ENCODE measurements at regions not wholly inside any gene's neighbourhood (a gene's known extent, or its start where the extent isn't known, plus 50 kb on each side); places are given as distances from the start of the nearest gene placed in this dataset.

DNA sequence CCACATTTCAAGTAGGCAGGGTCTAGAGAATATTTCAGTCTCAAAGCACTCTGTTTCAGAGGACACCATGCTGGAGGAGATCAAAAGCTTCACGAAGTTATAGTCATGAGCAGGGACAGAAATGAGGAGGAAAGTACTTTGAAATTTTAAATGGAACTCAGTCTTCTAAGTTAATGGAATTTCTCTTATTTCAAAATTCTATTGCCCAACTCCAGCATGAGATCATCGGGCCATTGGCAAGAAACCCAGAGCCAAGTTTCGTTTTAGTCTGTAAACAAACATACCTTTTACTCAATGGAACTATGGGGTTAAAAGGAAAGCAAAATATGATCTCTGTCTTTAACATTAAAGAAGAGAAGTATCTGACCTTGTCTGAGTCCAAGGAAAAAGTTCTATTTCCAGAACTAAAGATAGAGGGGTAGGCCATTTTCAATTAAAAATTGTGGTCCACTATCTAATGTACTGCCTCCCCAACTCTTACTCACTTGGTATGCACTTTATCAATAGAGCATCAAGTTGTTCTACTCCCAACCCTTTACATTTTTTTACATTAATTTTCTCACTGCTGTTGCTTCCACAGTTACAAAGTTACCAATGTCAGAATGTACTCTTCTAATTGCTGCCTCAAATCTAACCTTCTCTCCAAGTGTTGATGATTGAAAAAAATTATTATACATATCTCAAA, 235.3 kb upstream of the NRSN1 start:
- DNase-seq (ENCODE audit: low read depth): no peak

DNA sequence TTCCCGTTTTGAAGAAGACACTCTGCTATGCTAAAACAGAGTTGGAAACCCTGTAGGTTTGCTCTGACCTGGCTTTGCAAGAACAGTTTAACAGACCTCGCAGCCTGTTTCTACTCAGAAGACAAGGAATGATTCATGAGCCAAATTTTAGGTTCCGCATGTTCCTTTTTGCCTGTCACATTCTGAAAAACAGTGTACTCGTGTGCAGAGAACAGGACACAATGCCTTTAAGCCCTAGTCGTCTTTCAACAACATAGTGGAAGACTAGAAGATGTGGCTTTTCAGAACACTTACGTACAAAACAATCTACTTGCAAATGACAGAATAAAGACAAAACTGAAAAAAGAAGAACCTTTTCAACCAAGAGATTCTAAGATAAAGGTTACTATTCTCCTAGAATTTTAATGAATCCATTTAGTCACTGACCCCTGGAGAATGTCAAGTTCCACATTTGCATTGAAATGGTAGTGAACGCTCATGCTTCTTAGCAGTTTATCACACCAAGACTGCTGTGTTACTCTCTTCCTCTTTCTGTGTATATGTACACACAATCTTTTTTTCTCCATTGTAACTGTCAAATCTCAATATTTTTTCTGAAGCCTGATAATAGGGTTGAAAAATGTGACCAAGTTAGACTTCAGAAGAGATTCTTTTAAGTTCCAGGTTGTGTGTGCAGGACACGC, 220.7 kb upstream of the NRSN1 start:
- no peak for DNase-seq (ENCODE audit: low read depth)

DNA sequence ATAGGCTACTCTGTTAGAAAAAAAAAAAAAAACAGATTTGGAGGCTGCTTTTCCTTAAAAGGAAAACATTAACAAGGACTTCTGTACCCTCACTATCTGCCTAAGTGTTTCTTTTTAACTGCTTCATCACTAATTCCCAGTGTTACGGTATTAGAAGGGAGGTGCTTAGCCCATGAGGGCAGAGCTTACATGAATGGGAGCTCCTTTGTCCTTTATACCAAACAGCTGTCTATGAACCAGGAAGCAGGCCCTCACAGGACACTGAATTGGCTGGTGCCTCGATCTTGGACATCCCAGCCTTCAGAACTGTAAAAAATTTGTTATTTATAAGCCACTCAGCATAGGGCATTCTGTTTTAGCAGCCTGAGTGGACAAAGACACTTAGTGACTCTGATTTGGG, 215.6 kb upstream of the NRSN1 start:
- DNase-seq (ENCODE audit: low read depth): no peak

DNA sequence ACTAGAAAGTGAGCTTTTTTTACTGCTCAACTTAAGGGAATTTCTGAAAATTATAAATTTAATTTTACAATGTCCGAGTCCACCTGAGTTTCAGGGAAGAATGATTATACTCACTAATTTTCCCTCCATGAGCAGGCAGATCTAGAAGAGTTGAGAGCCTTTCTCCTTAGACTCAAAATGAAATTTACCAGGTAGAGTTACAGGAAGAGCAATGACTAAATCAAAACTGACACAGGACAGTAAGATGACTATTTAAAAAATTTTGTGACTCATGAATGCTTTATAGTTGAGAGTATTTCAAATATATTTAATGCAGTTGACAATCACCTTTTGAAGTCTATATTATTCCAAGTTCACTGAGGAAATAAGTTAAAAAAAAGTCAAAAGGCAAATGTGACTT, 198.1 kb upstream of the NRSN1 start:
- DNase-seq (ENCODE audit: low read depth): no peak

DNA sequence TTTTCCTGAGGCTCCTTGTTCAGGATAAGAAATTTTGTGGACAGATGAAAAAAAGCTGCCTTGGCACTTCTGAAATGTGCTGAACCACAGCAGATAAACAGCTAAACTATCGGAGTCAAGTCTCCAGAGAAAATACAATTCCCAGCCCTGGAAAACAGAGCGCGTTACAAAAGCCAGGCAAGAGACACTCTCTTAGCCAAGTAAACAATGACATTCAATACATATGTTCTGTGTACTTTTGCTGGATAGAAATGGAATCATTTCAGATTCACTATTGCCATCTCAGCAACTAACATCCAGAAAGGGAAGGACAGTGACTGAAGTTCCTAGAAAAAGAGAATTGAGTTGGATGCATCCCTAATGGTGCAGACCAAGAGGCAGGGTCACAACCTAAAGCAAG, 196.8 kb upstream of the NRSN1 start:
- DNase-seq (ENCODE audit: low read depth): no peak

DNA sequence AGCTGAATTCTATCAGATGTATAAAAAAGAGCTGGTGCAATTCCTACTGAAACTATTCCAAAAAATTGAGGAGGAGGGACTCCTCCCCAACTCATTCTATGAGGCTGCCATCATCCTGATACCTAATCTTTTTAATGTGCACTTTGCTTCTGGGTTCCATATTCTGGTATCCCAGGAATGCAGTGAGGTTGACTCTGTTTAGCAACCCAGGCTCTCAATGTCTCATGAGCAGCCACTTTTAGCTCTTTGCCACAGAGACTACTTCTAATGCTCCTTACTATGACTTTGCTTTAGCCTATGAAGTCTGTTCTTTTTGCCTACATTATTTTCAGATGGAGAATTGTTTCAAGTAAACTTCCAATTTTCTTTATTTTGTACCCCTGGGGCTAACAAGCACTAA, 185.5 kb upstream of the NRSN1 start:
- no peak for DNase-seq (ENCODE audit: low read depth)

DNA sequence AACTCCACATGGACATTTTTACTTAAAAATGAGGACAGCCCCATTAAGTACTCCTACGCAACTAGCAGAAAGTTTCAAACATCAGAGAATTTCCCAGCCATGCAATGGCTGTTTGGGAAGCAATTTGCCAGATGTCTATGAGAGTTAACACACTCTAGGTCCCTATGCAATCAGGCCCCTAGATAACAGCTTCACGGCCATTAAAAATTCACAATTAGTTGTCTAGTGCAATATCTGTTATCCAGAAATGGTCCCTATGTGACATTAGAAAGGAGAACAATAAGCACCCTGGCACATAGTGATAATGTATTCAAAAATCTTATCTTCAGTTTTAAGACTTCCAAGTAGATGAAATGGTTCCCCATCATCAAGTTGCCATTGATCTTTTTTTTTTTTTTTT, 174.3 kb upstream of the NRSN1 start:
- DNase-seq (ENCODE audit: low read depth): no peak

DNA sequence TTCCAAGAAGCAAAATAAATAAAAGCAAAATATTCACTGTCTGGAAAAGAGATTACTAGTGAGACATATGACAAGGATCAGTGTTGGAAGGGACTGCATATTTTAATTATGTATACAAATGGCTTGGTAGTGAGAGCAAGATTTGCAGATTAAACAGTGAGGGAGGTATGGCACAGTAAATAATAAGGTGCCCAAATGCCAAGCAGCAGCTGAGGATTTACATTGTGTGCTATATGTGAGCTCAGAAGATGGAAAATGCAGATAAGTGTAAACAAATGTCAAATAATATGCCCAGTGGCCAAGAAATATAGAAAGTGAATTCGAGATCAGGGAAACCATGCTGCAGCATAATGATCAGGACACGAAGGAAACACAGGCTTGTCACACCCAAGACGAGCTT, 173.8 kb upstream of the NRSN1 start:
- DNase-seq (ENCODE audit: low read depth): no peak

DNA sequence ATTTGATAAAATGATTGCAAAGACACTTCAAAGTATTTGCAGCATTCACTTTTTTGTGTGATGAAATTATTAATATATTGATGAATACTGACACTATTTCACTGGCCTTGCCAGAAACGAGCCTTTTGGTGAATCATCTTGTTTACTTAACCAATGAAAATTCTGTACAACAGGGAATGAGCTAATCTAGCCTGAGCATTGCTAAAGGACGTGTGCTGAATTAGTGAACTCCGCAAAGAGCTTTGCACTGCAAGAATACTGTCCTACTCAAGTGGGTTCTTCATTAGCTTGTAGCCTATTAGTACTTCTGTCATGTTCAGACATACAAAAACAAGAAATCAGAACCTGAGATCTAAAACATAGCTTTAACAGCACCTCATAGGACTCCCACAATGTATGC, 172.0 kb upstream of the NRSN1 start:
- no peak for DNase-seq (ENCODE audit: low read depth)

DNA sequence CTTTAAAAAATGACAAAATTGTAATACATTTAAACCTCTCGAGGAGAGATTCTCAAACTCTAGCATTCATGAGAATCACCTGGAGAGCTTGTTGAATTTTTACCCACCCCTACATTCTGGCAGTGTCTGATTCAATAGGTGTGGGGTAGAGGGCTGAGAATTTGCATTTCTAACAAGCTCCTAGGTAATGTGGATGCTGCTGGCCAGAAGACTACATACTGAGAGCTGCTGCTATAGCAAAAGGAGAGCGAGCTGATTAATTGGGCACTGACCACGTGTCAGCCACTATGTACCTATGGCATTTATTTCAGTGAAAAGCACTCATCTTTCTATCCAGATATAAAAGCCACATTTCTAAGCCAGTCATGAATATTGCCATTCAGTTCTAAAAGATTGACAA, 169.0 kb upstream of the NRSN1 start:
- no peak for DNase-seq (ENCODE audit: low read depth)

DNA sequence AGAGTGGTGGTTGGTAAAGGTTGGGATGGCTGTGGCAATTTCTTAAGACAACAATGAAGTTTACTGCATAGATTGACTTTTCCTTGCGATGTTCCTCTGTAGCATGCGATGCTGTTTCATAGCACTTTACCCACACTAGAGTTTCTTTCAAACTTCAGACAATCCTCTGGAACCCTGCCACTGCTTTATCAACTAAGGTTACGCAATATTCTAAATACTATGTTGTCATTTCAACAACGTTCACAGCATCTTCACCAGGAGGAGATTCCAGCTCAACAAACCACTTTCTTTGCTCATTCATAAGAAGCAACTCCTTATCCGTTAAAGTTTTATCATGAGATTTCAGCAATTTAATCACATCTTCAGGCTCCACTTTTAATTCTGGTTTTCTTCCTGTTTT, 161.2 kb upstream of the NRSN1 start:
- DNase-seq (ENCODE audit: low read depth): no peak

DNA sequence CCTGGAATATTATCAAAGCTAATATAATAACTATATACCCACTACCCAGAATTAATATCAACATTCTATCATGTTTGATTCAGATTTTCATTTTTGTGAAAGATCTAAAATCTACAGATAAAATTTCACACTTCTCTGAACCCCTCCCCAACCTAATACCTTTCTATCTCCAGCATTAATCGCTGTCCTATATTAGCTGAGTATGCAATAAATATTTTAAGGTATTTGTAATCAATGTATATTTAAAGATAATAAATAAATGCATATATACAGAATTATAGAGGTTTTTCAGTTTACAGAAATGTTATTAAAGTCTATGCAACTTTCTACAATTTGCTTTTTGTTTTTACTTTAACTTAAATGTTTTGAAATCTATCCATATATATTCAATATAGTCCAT, 156.7 kb upstream of the NRSN1 start:
- DNase-seq (ENCODE audit: low read depth): no peak

DNA sequence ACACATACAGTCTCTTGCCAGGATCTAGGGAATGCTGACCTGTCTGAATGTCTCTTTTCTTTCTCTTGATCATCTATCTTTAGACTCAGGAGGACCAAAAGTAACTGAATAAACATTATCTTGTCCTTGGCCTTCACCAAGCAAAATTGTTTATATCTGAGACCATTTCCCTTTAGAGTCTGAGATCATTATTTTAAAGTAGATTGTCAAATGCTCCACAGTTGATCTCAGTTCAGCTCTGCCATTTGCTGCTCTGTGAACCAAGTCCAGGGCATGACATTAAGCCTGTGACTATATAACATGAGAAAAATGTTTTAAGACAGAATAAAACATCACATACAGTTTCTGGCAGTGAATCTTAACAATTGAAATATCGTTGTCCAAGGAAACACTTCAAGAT, 148.3 kb upstream of the NRSN1 start:
- DNase-seq (ENCODE audit: low read depth): no peak

DNA sequence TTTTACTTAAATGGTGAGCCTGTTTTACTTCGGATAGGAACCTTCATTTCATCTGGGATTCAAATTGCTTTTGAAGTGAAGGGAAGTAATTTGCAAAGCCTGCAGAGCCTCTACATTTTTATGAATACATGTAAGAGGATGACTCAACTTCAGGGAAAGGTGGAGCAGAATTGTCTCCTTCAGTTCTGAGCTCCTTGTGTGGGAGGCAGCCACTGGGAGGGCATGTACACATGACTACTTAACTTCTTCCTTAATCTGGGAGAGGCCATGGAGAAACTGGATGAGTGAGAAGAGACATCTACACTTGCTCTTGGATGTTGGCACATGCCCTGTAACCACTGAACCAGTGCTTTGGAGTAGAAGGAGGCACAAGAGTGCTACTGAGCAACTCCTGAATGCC, 145.1 kb upstream of the NRSN1 start:
- DNase-seq (ENCODE audit: low read depth): no peak

DNA sequence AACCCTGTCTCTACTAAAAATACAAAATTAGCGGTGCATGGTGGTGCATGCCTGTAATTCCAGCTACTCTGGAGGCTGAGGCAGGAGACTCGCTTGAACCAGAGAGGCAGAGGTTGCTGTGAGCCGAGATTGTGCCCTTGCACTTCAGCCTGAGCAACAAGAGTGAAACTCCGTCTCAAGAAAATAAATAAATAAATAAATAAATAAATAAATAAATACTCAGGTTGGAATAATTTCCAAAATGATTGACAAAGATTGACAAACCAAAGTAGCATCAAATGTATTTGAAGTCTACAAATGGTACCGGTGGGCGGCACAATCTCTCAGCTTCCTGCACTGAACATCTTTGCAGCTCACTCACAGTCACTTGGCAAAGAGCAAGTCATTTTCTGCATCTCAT, 144.1 kb upstream of the NRSN1 start:
- no peak for DNase-seq (ENCODE audit: low read depth)

DNA sequence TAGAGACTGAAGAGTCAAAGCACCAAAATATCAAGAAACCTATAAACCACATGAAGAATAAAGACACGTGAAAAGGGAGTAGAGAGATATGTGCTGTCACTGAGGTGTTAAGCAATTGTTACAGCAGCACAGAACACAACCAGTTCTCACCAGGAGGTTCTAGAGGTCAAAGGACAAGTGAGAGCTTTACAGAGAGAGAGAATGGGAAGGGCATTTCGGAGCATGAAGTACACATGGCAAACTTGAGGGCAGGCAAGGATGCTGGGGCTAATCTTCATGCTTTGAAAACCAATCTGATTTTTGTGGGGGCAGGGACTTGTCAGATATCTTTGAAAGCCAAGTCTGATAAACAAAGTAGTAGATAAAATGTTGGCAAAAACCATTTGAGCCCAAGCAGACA, 142.3 kb upstream of the NRSN1 start:
- DNase-seq (ENCODE audit: low read depth): no peak

DNA sequence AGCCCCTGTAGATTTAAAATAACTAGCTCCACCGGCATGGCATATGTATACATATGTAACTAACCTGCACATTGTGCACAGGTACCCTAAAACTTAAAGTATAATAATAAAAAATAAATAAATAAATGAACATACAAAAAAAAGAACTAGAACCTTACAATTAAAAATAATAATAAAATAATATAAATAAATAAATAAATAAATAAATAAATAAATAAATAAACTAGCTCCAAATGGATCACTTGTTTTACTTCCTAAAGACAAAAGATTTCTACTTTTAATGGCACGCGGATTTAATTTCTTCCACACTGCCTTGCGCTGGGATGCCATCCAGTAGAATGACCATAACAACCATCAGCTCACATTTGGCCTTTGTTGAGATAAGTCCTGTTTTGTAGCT, 141.0 kb upstream of the NRSN1 start:
- DNase-seq (ENCODE audit: low read depth): no peak

DNA sequence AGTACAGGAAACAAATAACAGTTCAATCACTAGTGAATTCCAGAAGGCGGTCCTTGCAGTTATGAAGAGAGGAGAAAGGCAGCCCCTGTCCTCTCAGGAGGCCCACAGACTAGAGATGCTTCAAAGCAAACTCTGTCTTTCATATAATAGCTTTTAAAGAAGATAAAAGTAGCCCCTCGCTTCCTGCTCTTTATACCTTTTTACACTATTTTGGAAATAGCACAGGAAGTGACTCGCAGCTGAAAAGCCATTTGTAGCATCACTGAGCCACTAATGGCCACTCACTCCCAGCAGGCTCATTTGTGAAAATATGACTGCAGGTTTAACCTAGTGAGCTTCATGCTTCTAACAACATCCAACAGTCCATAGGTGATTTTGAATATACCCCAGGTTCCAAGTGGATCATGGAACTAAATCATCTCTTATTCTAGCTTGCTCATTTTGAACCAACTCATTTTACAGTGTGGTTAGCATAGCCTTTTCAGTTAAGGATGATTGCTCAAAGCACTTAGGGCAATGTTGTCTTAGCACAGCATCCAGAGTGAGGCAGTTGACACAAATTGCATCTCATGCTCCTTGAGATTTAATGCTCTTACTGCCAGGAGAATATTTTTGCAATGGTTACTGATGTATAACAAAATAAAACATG, 136.0 kb upstream of the NRSN1 start:
- DNase-seq (ENCODE audit: low read depth): no peak

DNA sequence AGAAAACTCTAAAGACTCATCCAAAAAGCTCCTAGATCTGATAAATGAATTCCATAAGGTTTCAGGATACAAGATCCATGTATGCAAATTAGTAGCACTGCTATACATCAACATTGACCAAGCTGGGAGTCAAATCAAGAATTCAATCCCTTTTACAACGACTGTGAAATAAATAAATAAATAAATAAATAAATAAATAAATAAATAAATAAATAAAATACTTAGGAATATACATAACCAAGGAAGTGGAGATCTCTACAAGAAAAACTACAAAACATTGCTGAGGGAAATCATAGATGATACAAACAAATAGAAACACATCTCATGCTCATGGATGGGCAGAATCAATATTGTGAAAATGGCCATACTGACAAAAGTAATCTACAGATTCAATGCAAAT, 132.0 kb upstream of the NRSN1 start:
- no peak for DNase-seq (ENCODE audit: low read depth)

DNA sequence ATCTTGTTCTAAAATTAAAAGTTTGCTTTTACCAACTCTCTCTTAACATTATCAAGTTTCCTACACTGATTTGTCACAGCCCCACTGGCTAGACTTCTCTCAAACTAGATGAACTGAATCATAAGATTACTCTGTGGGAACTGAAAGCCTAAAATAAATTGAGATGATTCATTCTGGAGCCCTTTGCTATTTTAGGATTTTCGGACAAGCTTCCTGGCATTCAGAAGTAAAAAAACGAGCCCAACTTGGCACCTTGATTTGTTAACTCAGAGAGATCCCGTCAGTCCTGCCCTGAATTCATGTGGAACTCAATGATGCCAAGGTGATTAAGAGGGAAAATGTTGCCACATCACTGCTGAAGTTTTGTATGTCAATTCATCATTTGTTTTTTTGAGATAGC, 122.0 kb upstream of the NRSN1 start:
- no peak for DNase-seq (ENCODE audit: low read depth)

DNA sequence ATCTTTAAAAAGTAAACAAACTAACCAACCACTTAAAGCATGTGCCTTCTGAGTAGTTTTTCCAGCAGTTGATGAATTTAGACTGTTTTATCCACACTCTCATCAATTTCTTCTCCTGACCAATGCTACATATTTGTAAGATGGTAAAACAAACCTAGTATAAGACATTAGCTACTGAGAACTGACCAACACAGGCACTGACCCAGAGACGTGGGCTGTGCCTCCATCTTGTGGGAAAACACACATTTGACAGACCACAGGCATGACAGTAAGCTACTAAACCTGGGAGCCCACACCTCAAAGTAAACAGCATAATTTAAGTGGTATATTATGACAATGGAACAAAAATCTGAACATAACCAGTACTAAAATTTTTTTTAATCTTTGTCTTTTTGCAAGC, 121.4 kb upstream of the NRSN1 start:
- no peak for DNase-seq (ENCODE audit: low read depth)

DNA sequence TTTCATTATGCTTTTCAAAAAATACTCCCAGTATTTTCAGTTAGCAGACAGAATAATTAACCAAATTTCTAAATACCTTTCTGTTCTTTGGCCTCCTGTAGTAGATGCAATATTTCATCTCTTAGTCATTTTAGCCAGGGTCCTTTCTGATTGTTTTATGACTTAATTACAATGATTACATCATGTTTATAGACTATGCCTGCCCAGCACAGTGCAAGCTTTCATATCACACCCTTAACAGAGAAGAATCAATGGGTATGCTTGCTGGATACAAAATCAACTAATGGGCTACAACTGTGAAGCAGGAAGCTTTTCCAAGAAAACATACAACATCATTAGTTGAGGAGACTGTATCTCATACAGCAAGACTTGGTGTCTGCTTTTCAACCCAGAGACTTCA, 119.8 kb upstream of the NRSN1 start:
- DNase-seq (ENCODE audit: low read depth): no peak

DNA sequence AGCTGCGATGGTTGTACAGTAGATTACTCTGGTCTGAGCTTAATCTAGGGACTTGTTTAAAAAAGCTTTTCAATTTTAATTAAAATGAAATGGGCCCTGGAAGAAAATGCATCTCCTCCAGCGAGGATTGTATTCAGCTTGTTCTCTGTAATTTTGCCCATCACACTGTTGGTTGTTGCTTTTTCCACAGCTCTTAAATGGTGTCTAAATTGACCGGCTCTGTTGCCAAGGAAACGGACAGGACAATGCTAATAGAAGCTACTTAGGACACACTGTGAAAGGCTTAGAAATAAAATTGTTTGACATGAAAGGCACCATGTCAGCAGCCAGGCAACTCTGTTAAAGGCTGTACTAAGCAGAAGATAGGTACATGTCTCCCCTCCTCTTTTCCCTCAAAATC, 116.7 kb upstream of the NRSN1 start:
- no peak for DNase-seq (ENCODE audit: low read depth)

Measured in LHCN-M2 (cell line).